ENCODE measurements at regions not wholly inside any gene's neighbourhood (a gene's known extent, or its start where the extent isn't known, plus 50 kb on each side); places are given as distances from the start of the nearest gene placed in this dataset.

DNA sequence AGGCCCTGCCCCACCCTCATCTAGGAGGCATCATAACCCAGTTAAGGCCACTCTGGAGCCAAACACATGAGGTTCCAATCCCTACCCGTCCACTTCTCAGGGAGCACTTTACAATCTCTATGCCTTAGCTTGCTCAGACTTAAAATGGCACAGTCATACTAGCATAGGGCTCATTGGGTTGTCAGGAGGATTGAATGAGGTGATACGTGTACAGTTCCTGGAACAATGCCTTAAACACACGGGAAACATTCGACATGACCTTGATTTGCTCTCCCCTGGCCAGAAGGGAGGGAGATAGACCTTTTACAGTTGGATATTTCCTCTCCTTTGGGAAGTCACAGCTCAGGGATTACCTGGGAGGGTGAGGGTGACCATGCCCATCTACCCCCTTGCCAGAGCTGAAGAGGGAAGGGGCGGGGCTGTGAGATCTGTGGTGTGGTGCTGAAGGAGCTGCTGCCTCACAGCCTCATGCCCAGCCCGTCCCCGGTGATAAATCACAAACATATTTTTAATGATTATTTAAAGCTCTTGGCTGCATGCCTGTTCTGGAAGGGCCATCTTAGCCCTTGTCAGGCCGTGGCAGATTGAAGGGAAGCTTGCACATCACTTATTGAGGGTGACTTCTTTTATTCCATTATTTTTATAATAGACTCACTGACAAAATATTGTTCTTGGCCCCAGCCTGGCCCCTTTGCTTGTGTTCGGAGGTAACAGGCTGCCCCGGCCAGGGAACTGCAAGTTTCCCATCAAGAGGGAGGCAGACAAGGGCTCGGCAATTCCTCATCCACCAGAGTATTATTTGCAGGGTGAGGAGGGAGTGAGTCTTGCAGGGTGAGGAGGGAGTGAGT is 83.4 kb downstream of the FOXD2 start:
- Histone ChIP-seq H3K4ac (ENCODE audit: low read depth, low read length) (no peak overlapping the region), H3K18ac (ENCODE audit: insufficient read length, low read depth, low read length) (no peak overlapping the region), H2BK20ac (ENCODE audit: low read depth, low read length, poor library complexity, severe bottlenecking) (no peak overlapping the region), H3T11ph (ENCODE audit: low read length) (no peak overlapping the region), H3K79me2 (ENCODE audit: insufficient read depth, low read length) (no peaks in the 10 kb centered on the region), H2AK5ac (ENCODE audit: insufficient read length, low read length) (no peak overlapping the region), H3K56ac (ENCODE audit: insufficient read length, low read depth, low read length) (no peak overlapping the region), H3K79me1 (ENCODE audit: insufficient read depth, low read depth, low read length, poor library complexity, severe bottlenecking) (no peaks in the 10 kb centered on the region), H4K20me1 (ENCODE audit: control insufficient read depth, insufficient read depth, insufficient read length) (no peaks in the 10 kb centered on the region), H2AFZ (ENCODE audit: low read length) (no peak overlapping the region), H3K9me3 (ENCODE audit: control insufficient read depth, low read depth, low read length) (no peaks in the 10 kb centered on the region), H3K9ac (ENCODE audit: extremely low read depth, insufficient read length, low read length) (no peak overlapping the region), H2BK5ac (ENCODE audit: insufficient read length, low read length) (no peak overlapping the region), H2BK12ac (ENCODE audit: insufficient read length, low read depth, low read length) (no peak overlapping the region), H4K91ac (ENCODE audit: insufficient read length, low read depth, low read length) (no peak overlapping the region), H2BK15ac (ENCODE audit: low read depth, low read length) (no peak overlapping the region), H3K14ac (ENCODE audit: insufficient read depth, low read length) (no peak overlapping the region; the same call in 1 of the 2 replicates), H3K27ac (ENCODE audit: insufficient read length, low read depth, low read length) (no peak overlapping the region), H3K23me2 (ENCODE audit: insufficient read length, low read depth, low read length, poor library complexity, severe bottlenecking) (no peaks in the 10 kb centered on the region), H3K4me2 (ENCODE audit: insufficient read depth, insufficient read length, low read length) (no peak overlapping the region), H4K5ac (ENCODE audit: insufficient read length, low read depth, low read length) (no peak overlapping the region), H2BK120ac (ENCODE audit: low read depth, low read length, poor library complexity, severe bottlenecking) (no peak overlapping the region), H4K8ac (replicated peaks; ENCODE audit: insufficient read length, low read depth, low read length) (no peak overlapping the region), H3K27me3 (ENCODE audit: insufficient read depth, low read length) (peaks cover 2% of the 10 kb centered on the region; the same call in 1 of the 2 replicates), H3K4me1 (ENCODE audit: insufficient read depth, low read length) (peaks cover 12% of the 10 kb centered on the region; the same call in 1 of the 2 replicates), H3K23ac (ENCODE audit: insufficient read length, low read depth, low read length) (no peak overlapping the region)
- Mint-ChIP-seq H3K27ac (no peak overlapping the region; a peak in 1 of 7 replicates), H3K27me3 (ENCODE audit: low read depth) (peaks cover 68% of the 10 kb centered on the region), H3K36me3 (ENCODE audit: insufficient read depth in 1 of 3, low read depth in 3 of 3) (no peaks in the 10 kb centered on the region), H3K4me3 (no peak overlapping the region), H3K4me1 (peaks cover 16 to 27% of the 10 kb centered on the region in 2 experiments), H3K9me3 (no peaks in the 10 kb centered on the region; a peak in 1 of 5 replicates)
- no CpG with 5 or more reads among the region's 11 CpGs for WGBS (ENCODE audit: extremely low coverage, insufficient read length, low lambda C conversion rate)
- TF ChIP-seq, protein P1, sequence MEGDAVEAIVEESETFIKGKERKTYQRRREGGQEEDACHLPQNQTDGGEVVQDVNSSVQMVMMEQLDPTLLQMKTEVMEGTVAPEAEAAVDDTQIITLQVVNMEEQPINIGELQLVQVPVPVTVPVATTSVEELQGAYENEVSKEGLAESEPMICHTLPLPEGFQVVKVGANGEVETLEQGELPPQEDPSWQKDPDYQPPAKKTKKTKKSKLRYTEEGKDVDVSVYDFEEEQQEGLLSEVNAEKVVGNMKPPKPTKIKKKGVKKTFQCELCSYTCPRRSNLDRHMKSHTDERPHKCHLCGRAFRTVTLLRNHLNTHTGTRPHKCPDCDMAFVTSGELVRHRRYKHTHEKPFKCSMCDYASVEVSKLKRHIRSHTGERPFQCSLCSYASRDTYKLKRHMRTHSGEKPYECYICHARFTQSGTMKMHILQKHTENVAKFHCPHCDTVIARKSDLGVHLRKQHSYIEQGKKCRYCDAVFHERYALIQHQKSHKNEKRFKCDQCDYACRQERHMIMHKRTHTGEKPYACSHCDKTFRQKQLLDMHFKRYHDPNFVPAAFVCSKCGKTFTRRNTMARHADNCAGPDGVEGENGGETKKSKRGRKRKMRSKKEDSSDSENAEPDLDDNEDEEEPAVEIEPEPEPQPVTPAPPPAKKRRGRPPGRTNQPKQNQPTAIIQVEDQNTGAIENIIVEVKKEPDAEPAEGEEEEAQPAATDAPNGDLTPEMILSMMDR (conservative IDR thresholded peaks at IDR 0.05), result no peak
- no peak for DNase-seq

Data from H9 (cell line).